ENCODE measurements at regions not wholly inside any gene's neighbourhood (a gene's known extent, or its start where the extent isn't known, plus 50 kb on each side); places are given as distances from the start of the nearest gene placed in this dataset.

DNA sequence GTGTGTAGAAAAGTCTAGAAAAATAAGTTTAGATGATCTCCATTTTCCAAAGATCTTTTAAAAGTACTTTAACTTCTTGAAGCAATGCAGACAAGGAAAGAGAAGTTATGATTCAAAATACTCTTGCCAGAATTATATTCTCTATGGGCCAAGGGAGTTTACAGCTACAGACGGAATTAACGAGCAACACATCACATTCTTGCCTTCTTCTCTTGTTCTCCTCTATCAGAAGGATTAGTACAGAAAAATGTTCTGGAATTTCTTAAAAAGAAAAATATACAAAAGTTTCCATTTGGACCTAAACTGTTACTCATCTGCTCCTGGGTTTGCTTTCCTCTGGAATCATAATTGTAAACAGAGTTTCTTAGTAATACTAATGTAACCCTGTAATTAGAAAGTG lies 284.7 kb upstream of the HSF2 start:
- DNase-seq: no peak
- no peaks in the 10 kb centered on the region for H3K27me3 Mint-ChIP-seq
- H3K27ac ChIP-seq (ENCODE audit: insufficient read depth, low read length, poor library complexity, severe bottlenecking): no peak overlapping the region

DNA sequence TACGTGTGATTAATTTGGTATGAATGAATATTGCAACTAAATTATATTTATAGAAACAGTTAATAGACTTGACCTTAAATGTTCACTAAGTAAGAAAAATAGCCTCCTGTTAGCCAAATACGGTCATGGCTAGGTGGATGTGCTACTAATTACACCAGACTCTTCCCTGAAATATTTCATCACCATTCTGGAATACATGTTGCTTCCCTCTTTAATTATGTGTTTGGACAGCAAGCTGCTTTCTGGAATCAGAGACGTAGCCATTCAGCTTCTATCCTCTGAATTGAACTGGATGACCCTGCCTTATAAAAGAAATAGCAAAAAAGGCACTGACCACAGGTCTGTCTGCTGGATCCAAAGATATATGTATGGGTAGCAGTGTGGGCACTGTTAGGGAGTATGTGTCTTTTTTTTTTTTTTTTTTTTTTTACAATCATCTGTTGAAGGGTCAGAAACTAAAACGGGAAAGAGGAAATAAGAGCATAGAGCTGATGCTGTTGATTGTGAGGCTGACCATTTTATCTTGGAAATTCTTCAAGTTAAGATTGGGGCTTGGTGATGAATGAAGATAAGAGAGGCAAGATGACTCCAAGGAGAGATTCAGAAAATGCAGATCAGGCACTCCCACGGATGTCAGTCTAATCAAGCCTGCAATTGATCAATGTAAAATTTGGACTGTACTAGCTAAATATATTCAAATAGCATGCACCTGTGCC lies 283.2 kb upstream of the HSF2 start:
- Histone ChIP-seq H3K27ac (ENCODE audit: insufficient read depth, low read length, poor library complexity, severe bottlenecking) (no peak overlapping the region), H3K36me3 (ENCODE audit: control insufficient read depth, insufficient read depth, low read length) (no peaks in the 10 kb centered on the region), H3K4me3 (ENCODE audit: low read depth, low read length) (no peak overlapping the region), H3K27me3 (ENCODE audit: control insufficient read depth, insufficient read depth, low read length) (no peaks in the 10 kb centered on the region), H3K4me1 (ENCODE audit: control insufficient read depth, insufficient read depth, low read length, poor library complexity, severe bottlenecking) (no peaks in the 10 kb centered on the region), H3K9me3 (ENCODE audit: control insufficient read depth in 2 of 2, low read length in 2 of 2) (no peaks in the 10 kb centered on the region)
- Mint-ChIP-seq H3K27me3 (no peaks in the 10 kb centered on the region), H3K4me1 (no peaks in the 10 kb centered on the region), H3K9me3 (peaks cover 1 to 6% (median 5%) of the 10 kb centered on the region in 7 donors), H3K36me3 (no peaks in the 10 kb centered on the region), H3K4me3 (no peak overlapping the region), H3K27ac (no peak overlapping the region)
- ATAC-seq (ENCODE audit: low read depth in 2 of 2) (no peak), DNase-seq (no peak)

More for the DNA sequence above, 284.7 kb upstream of the HSF2 start:
- Mint-ChIP-seq H3K4me1 (no peaks in the 10 kb centered on the region), H3K4me3 (no peak overlapping the region), H3K27ac (no peak overlapping the region), H3K9me3 (peaks cover 2 to 9% (median 5%) of the 10 kb centered on the region in 7 donors), H3K36me3 (no peaks in the 10 kb centered on the region)
- Histone ChIP-seq H3K4me1 (ENCODE audit: control insufficient read depth, insufficient read depth, low read length, poor library complexity, severe bottlenecking) (no peaks in the 10 kb centered on the region), H3K27me3 (ENCODE audit: control insufficient read depth, insufficient read depth, low read length) (no peaks in the 10 kb centered on the region), H3K9me3 (ENCODE audit: control insufficient read depth in 2 of 2, low read length in 2 of 2) (no peaks in the 10 kb centered on the region), H3K4me3 (ENCODE audit: low read depth, low read length) (no peak overlapping the region), H3K36me3 (ENCODE audit: control insufficient read depth, insufficient read depth, low read length) (no peaks in the 10 kb centered on the region)
- no peak for ATAC-seq (ENCODE audit: low read depth in 2 of 2)

DNA sequence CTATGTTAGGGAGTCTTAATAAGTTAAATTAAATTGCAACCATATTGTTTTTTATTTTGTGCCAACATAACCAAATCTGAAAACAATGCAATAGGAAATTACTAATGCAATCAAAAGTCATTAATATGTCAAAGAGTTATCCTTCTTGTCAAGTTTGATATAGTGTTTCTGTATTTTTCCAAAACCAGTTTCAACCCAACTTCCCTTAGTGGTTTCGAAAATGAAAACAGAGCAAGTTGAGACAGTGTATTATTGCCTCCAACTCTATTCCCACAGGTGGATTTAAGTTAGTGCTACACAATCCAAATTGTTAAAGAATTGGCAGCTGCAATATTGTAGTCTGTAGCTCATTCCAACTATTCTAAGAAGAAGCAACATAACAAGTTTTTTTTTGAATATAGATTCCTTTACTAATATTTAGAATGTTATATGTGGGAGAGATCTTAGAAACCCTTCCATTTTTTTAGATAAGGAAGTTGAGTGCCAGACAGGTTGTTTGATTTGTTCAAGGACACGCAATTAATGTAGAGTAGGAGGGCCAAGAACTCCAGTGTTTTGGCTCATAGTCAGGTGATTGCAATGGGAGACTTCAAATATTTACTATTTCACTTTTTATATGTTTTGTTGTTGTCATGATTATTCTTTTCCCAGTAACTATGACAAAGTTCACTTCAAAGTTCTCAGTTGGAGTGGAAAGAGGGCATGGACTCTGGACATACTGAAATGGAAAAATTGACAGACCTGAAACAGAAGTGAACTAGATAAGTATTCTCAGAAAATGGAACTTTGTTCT lies 282.4 kb upstream of the HSF2 start:
- H3K4me1 Mint-ChIP-seq: no peaks in the 10 kb centered on the region
- ATAC-seq (ENCODE audit: low read depth in 2 of 2) (no peak), DNase-seq (no peak)
- no peaks in the 10 kb centered on the region for H3K9me3 ChIP-seq (ENCODE audit: control insufficient read depth in 2 of 2, low read length in 2 of 2)
- no peaks in the 10 kb centered on the region for H3K27me3 ChIP-seq (ENCODE audit: control insufficient read depth, insufficient read depth, low read length)
- peaks cover 0 to 5% (median 3%) of the 10 kb centered on the region in 7 donors for H3K9me3 Mint-ChIP-seq
- H3K4me3 Mint-ChIP-seq: no peak overlapping the region
- H3K27ac ChIP-seq (ENCODE audit: insufficient read depth, low read length, poor library complexity, severe bottlenecking): no peak overlapping the region
- H3K4me3 ChIP-seq (ENCODE audit: low read depth, low read length): no peak overlapping the region
- no peaks in the 10 kb centered on the region for H3K27me3 Mint-ChIP-seq
- no peaks in the 10 kb centered on the region for H3K36me3 ChIP-seq (ENCODE audit: control insufficient read depth, insufficient read depth, low read length)
- H3K36me3 Mint-ChIP-seq: no peaks in the 10 kb centered on the region
- no peaks in the 10 kb centered on the region for H3K4me1 ChIP-seq (ENCODE audit: control insufficient read depth, insufficient read depth, low read length, poor library complexity, severe bottlenecking)
- no peak overlapping the region for H3K27ac Mint-ChIP-seq

DNA sequence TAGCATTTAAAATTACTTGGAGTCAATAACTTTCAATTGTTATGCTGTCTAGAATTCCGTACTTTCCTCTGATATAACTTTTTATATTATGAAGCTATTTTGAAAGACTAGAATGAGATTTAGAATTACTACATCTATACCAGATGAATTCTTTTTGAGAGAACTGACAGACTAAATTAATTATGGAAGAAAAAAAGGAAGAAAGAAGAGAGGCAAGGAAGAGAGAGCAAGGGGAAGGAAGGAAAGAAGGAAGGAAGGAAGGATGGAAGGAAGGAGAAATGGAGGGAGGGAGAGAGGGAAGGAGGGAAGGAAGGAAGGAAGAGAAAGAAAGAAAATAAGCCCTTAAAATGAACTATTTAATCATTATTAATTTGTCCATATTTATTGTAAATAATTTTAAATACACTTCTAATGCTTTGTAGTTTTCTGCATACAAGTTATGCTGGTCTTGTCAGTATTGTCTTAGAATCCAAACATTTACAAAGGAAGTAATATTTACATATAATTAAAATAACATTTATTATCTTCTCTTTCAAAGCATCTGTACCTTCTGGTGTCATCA lies 280.4 kb upstream of the HSF2 start:
- Mint-ChIP-seq H3K4me3 (no peak overlapping the region), H3K4me1 (no peaks in the 10 kb centered on the region), H3K27ac (no peak overlapping the region), H3K9me3 (peaks cover 0 to 9% (median 2%) of the 10 kb centered on the region in 7 donors), H3K36me3 (no peaks in the 10 kb centered on the region), H3K27me3 (no peaks in the 10 kb centered on the region)
- Histone ChIP-seq H3K9me3 (ENCODE audit: control insufficient read depth in 2 of 2, low read length in 2 of 2) (no peaks in the 10 kb centered on the region), H3K4me3 (ENCODE audit: low read depth, low read length) (no peak overlapping the region), H3K27me3 (ENCODE audit: control insufficient read depth, insufficient read depth, low read length) (no peaks in the 10 kb centered on the region), H3K4me1 (ENCODE audit: control insufficient read depth, insufficient read depth, low read length, poor library complexity, severe bottlenecking) (no peaks in the 10 kb centered on the region), H3K27ac (ENCODE audit: insufficient read depth, low read length, poor library complexity, severe bottlenecking) (no peak overlapping the region), H3K36me3 (ENCODE audit: control insufficient read depth, insufficient read depth, low read length) (no peaks in the 10 kb centered on the region)
- ATAC-seq (ENCODE audit: low read depth in 2 of 2): no peak
- no peak for DNase-seq

DNA sequence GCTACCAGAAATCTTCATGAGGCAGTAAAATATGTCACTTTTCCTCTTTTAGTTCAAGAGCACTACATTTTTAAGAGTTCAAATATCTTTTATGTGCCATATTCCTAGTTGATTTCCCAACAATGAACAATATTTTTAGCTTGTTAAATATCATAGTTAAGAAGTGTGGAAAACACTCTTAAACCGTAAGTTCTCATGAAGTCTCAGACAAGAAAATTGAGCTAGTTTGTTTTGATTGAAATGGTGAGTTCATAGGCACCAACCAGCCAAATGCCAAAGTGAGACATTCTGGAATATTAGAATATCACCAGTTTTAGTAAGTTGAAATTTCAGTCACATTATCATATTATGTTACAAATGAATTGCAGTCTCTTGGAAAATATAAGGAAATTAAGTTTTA lies 277.2 kb upstream of the HSF2 start:
- H3K4me1 ChIP-seq (ENCODE audit: control insufficient read depth, insufficient read depth, low read length, poor library complexity, severe bottlenecking): no peaks in the 10 kb centered on the region
- no peak overlapping the region for H3K27ac Mint-ChIP-seq
- H3K9me3 Mint-ChIP-seq: peaks cover 0 to 5% (median 3%) of the 10 kb centered on the region in 7 donors
- H3K36me3 ChIP-seq (ENCODE audit: control insufficient read depth, insufficient read depth, low read length): no peaks in the 10 kb centered on the region
- DNase-seq (no peak), ATAC-seq (ENCODE audit: low read depth in 2 of 2) (no peak)
- H3K36me3 Mint-ChIP-seq: no peaks in the 10 kb centered on the region
- H3K9me3 ChIP-seq (ENCODE audit: control insufficient read depth in 2 of 2, low read length in 2 of 2): no peaks in the 10 kb centered on the region
- no peaks in the 10 kb centered on the region for H3K27me3 ChIP-seq (ENCODE audit: control insufficient read depth, insufficient read depth, low read length)
- no peak overlapping the region for H3K27ac ChIP-seq (ENCODE audit: insufficient read depth, low read length, poor library complexity, severe bottlenecking)
- H3K4me3 ChIP-seq (ENCODE audit: low read depth, low read length): no peak overlapping the region
- H3K27me3 Mint-ChIP-seq: no peaks in the 10 kb centered on the region
- no peak overlapping the region for H3K4me3 Mint-ChIP-seq
- no peaks in the 10 kb centered on the region for H3K4me1 Mint-ChIP-seq

DNA sequence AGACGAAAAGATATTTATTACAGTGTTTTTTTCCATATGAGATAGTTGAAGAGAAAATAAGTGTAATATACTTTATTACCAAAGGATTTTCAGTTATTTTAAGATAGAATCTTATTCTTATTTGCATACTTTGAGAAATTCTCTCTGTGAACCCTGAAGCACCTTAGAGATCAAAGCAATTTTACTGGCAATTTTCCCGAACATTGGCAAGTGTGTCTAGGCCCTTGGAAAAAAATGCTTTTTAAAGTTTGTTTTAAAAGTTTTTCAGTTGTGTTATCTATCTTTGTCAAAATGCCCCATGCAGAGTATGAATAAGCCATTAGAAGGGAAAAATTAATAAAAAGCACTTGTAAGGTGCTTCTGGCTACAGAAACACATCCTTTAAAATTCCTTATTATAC lies 276.8 kb upstream of the HSF2 start:
- Mint-ChIP-seq H3K4me3 (no peak overlapping the region), H3K27me3 (no peaks in the 10 kb centered on the region), H3K9me3 (peaks cover 0 to 9% (median 3%) of the 10 kb centered on the region in 7 donors), H3K4me1 (no peaks in the 10 kb centered on the region), H3K36me3 (no peaks in the 10 kb centered on the region), H3K27ac (no peak overlapping the region)
- no peak overlapping the region for H3K4me3 ChIP-seq (ENCODE audit: low read depth, low read length)
- H3K9me3 ChIP-seq (ENCODE audit: control insufficient read depth in 2 of 2, low read length in 2 of 2): no peaks in the 10 kb centered on the region
- no peaks in the 10 kb centered on the region for H3K36me3 ChIP-seq (ENCODE audit: control insufficient read depth, insufficient read depth, low read length)
- no peak overlapping the region for H3K27ac ChIP-seq (ENCODE audit: insufficient read depth, low read length, poor library complexity, severe bottlenecking)
- H3K27me3 ChIP-seq (ENCODE audit: control insufficient read depth, insufficient read depth, low read length): no peaks in the 10 kb centered on the region
- H3K4me1 ChIP-seq (ENCODE audit: control insufficient read depth, insufficient read depth, low read length, poor library complexity, severe bottlenecking): no peaks in the 10 kb centered on the region
- DNase-seq (no peak), ATAC-seq (ENCODE audit: low read depth in 2 of 2) (no peak)

DNA sequence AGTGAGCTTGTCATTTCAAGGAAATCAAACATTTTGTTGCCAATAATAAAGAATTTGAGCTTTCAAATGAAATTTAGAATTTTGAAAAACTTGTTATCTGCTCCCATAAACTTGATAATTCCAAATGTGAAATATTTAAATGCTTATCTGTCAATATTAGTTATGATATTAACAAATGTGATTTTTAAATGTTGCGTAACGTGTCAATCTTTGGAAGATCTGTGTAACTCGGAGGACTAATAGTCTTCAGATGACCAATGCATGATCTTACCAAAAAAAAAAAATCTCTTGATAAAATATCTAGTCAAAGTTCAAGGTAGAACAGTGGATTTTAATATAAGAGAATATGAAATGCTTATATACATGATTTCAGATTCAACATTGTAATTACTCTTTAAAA lies 274.5 kb upstream of the HSF2 start:
- H3K36me3 Mint-ChIP-seq: no peaks in the 10 kb centered on the region
- ATAC-seq (ENCODE audit: low read depth in 2 of 2) (no peak), DNase-seq (no peak)
- no peaks in the 10 kb centered on the region for H3K27me3 ChIP-seq (ENCODE audit: control insufficient read depth, insufficient read depth, low read length)
- H3K4me1 Mint-ChIP-seq: no peaks in the 10 kb centered on the region
- H3K4me3 ChIP-seq (ENCODE audit: low read depth, low read length): no peak overlapping the region
- no peak overlapping the region for H3K4me3 Mint-ChIP-seq
- no peaks in the 10 kb centered on the region for H3K9me3 ChIP-seq (ENCODE audit: control insufficient read depth in 2 of 2, low read length in 2 of 2)
- H3K4me1 ChIP-seq (ENCODE audit: control insufficient read depth, insufficient read depth, low read length, poor library complexity, severe bottlenecking): no peaks in the 10 kb centered on the region
- H3K27ac ChIP-seq (ENCODE audit: insufficient read depth, low read length, poor library complexity, severe bottlenecking): no peak overlapping the region
- no peaks in the 10 kb centered on the region for H3K36me3 ChIP-seq (ENCODE audit: control insufficient read depth, insufficient read depth, low read length)
- no peaks in the 10 kb centered on the region for H3K27me3 Mint-ChIP-seq
- no peak overlapping the region for H3K27ac Mint-ChIP-seq
- peaks cover 0 to 14% (median 2%) of the 10 kb centered on the region in 7 donors for H3K9me3 Mint-ChIP-seq

All from CD4-positive, CD25-positive, alpha-beta regulatory T cell (primary cell).